ENCODE measurements at regions not wholly inside any gene's neighbourhood (a gene's known extent, or its start where the extent isn't known, plus 50 kb on each side); places are given as distances from the start of the nearest gene placed in this dataset.
"Not testable (repeated sequence)": the region's sequence is repeated elsewhere in the genome, so short reads cannot be mapped to it uniquely, and the experiment has no call there.

DNA sequence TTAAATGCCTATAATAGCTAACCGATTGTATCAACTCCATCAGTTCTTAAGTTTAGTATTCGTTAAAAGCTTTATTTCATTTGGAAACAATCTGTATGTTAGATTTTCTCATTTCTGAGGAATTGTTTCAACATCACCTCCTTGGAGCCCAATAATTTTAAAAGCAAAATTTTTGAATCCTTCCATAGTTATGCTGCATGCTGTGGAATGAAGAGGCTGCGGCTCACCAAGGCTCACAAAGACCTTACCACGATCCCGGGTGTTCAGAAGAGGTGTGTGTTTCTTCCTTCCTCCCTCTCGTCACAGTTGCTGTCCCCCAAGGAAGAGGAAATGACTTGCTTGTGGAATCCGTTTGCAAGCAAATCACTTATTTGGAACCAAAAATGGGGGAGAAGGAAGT, 143.8 kb downstream of the FGF1 start:
- no peak for DNase-seq (ENCODE audit: low read depth)

GRCh38 chr5:142540922-142541422, 144.9 kb downstream of the FGF1 start:
- DNase-seq (ENCODE audit: low read depth), result no peak

GRCh38 chr5:142539154-142539740, 146.6 kb downstream of the FGF1 start:
- no peak for DNase-seq (ENCODE audit: low read depth)

DNA sequence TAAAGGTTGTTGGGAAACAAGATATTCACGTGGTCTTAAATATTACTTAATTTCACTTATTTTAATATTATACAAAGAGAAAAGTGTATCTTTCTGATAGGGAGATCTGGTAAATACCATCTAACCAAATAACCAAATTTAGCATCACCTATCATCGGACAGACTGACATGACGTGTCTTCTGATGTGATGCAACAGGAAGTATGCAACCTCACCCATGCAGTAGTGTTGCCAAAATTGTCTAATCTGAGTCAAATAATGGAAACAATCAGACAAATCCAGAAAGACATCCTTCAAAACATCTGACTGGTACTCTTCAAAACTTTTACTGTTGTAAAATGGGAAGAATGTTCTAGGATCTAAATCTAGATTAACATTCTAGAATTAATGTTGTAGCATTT, 148.0 kb downstream of the FGF1 start:
- DNase-seq (ENCODE audit: low read depth), result peak; percentile 23

DNA sequence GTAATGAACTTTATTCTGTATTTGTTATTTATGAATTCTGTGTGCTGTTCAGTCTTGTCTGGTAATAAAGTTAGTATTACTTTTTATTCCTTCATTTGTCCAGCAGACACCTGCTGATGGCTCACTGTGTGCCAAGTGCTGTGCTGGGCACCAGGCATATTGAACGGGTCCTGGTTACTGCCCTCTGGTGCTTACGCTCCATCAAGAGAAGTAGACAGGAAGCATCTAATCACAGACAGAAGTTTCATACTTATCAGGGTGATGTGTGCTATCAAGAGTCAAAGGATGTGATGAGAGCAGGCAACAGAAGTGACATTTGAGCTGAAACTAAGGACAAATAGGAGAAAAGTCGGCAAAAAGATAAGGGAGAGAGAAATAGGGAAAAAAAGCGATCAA, 153.1 kb downstream of the FGF1 start:
- no peak for DNase-seq (ENCODE audit: low read depth)

GRCh38 chr5:142531977-142532780, 153.7 kb downstream of the FGF1 start:
- DNase-seq (ENCODE audit: low read depth), result no peak

DNA sequence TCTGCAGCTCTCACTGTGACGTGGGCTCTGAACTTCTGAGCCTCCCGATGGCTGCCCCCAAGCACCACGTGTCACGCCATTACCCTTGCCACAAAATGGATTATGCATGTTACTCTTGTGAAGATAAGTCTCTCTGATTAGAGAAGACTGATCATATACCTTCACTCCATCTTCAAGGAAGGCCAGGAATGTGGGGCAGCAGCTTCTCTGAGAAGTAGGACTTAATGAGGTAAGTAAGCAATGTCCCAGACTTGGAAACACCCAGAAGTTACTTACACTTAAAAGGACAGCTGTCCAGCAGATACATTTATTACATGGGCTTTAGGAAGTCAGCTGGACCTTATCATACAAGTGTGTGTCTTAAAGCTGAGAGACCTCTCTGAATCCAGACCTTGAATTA, 155.0 kb downstream of the FGF1 start:
- DNase-seq (ENCODE audit: low read depth), result no peak

DNA sequence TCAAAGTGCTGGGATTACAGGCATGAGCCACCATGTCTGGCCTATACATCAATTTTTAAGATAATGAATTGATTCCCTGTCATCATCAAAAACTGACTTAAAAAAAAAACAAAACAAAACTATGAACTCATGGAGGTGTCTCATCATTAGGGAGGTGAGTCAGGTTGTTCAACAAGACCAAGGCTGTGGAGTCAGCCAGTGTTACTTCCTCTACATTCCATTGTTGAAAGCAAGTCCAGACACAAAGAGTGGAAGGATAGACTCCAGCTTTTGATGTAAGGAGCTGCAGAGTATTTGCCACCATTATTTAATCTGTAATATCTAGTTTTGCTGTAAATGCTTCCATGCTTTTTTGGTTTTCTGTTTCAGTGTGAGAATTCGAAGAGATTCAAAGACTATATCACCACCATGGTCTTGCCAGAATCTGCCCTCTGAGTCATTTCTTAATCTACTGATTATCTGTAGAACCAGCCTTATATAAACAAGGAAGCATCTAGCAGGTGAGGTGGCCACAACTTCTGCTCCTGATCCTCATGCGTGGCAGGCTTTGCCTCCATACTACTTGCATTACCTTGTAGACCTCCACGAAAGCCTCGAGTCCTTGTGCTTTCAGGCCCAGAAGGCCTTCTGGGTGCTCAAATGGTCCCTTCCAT, 156.1 kb downstream of the FGF1 start:
- DNase-seq (ENCODE audit: low read depth), result peak; percentile 95

- DNase-seq (ENCODE audit: low read depth), result no peak
These were observed 158.1 kb downstream of the FGF1 start for GRCh38 chr5:142527664-142528295.

- no peak for DNase-seq (ENCODE audit: low read depth)
These were observed 158.7 kb downstream of the FGF1 start for GRCh38 chr5:142527234-142527633.

GRCh38 chr5:142522983-142523382, 162.9 kb downstream of the FGF1 start:
- no peak for DNase-seq (ENCODE audit: low read depth)

DNA sequence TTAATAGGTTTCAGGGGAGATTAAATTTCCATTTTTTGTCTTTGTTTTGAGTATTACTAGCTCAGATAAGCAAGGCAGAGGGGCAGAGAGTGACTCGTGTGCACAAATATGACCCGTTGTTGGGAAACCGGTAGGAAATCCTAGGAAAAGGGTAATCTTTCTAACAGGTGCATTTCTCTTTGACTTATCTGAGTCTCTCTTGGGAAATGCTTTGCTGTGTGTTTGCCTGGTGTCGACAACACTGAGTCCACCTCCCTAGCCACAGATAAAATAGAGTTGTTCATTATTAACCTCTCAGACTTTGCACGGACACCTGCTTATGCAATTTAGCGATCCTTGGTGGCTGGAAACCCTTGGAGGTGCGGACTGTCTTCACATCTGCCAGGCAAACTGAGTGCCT, 164.2 kb downstream of the FGF1 start:
- DNase-seq (ENCODE audit: low read depth), result no peak

- DNase-seq (ENCODE audit: low read depth), result no peak
These were observed 165.0 kb downstream of the FGF1 start for GRCh38 chr5:142520885-142521284.

GRCh38 chr5:142519913-142520312, 166.0 kb downstream of the FGF1 start:
- DNase-seq (ENCODE audit: low read depth), result not testable (repeated sequence)

DNA sequence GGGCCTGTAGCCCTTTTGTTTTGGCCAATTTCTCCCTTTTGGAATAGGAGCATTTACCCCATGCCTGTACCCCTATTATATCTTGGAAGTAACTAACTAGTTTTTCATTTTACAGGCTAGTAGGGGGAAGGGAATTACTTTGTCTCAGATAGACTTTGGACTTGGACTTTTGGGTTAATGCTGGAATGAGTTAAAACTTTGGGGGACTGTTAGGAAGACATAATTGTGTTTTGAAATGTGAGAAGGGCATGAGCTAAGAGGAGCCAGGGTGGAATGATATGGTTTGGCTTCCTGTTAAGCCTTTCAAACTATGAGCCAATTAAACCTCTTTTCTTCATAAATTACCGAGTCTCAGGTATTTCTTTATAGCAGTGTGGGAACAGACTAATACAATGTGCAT, 168.1 kb downstream of the FGF1 start:
- DNase-seq (ENCODE audit: low read depth), result no peak

DNA sequence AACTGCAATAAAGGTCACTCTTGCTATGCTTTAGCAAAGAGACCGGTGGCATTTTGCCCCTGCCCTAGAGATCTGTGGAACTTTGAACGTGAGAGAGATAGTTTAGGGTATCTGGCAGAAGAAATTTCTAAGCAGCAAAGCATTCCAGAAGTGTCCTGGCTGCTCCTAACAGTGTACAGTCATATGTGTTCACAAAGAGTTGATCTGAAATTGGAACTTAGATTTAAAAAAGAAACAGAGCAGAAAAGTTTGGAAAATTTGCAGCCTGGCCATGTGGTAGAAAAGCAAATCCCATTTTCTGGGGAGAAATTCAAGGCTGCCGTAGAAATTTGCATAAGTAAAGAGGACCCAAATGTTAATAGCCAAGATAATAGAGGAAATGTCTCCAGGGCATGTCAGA, 169.2 kb downstream of the FGF1 start:
- DNase-seq (ENCODE audit: low read depth), result no peak

DNA sequence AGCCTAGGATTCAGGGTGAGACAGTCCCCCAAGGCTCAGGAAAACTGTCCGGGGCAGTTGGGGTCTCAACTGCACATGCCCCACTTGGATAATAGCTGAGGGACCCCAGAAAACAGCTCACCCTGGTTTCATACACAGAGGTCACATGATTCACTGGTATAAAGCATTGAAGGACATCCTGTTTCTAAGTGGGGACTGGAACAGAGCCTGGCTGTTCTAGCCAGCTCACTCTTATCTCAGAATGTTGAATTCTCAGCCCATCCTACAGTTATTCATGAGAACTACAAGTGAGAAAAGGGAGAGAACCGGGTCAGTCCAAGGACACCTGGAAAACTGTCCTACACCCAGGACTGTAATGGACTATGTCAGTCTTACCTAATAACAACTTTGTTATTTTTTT, 170.9 kb downstream of the FGF1 start:
- DNase-seq (ENCODE audit: low read depth), result peak; percentile 33

DNA sequence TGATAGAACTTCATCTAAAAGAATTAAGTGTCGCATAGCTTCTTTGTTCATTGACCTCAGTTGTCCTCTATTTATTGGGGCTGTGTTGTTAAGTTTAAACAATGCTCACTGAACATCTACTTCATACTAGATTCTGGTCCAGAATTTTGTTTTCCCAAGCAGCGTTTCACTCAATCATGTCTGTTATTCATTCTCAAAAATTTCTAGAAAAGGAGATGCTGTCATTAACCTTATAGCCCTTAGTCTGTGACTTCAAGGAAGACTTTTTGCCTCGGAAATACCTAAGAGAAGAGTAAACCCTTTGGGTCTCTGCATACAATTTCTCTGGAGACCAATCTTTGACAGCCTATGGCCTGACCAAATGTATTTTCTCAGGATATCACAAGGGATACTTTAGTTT, 171.7 kb downstream of the FGF1 start:
- no peak for DNase-seq (ENCODE audit: low read depth)

DNA sequence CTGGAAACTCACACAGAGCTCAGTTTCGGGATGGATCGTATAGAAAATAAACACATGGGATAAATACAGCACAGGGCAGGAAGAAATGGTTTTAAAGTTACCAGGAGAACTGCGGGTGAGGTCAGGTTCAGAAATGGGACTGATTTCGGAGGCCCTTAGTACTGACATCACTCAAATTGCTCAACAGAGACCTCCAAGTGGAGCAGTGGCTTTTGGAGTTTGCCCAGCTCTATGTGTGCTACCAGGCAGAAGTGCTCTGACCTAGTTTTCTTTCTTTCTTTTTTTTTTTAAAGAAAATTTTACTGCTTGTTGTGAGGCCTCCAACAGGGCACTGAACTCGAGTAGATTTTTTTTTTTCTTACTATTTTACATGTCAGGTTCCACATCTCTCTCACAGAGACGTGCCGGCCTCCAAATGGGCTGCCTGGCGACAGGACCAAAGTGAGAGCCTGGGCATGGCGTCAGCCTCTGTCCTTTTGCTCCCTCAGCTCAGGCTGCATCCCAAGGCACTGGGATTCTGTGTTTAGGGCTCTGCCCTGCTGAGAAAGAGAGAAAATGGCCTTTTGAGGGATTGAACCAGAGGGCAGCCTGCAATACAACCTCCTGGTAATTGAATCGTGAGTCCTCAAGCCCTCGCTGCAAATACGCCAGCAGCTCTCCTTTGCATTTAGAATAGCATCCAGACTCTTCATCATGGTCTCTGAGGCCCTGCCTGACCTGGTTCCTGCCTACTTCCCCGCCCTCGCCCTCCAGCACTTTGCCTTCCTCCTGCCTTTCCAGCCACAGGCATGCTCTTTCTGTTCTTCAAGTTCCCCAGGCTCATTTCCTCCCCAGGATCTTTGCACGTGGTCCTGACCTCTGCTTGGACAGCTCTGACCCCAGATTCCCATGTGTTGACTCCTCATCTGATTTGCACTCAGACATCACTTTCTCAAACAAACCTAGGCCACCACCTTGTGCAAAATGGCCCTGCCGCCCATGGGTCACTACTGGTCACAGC, 173.5 kb downstream of the FGF1 start:
- peak; percentile 76 for DNase-seq (ENCODE audit: low read depth)

- no peak for DNase-seq (ENCODE audit: low read depth)
These were observed 174.5 kb downstream of the FGF1 start for GRCh38 chr5:142511358-142511757.

DNA sequence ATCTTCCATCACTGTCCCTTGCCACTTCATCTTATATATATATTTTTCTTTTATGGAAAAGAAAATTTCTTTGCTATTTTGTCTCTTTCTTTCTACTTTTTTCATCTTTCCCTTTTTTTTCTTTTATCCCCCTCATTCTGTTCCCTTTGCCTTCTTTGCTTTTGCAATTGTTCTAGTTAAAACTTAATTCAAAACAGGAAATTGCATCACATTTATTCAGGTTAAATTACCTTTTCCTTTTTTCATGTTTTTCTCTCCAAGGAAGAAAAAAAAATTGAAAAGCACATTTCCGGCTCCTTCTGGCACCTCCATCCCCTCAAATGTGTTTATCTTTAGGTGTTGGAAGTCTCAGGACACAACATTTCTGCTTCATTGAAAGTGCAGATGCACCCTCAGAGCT, 176.9 kb downstream of the FGF1 start:
- DNase-seq (ENCODE audit: low read depth), result no peak

Measured in HT1080 (cell line).